Sigmoid colon (tissue), 6 donors: ENCODE measurements at regions not wholly inside any gene's neighbourhood (a gene's known extent, or its start where the extent isn't known, plus 50 kb on each side); places are given as distances from the start of the nearest gene placed in this dataset.
A peak's percentile ranks its signal among the peaks of the same experiment; 100 is the strongest.

ENCODE experiments used
- DNase-seq: peaks from one replicate; pipeline ENCODE4 v3.0.0-alpha.2; 2019
- H3K27ac ChIP-seq, 4 donors: fragments of 200-600 bp; sonication (generic); one replicate each; pipeline ENCODE4 v1.5.1; 2016 to 2019; ENCODE audit warnings: mild to moderate bottlenecking in 1 of 4
- H3K27me3 ChIP-seq, 3 donors: fragments of 200-600 bp; sonication (generic); one replicate each; pipeline ENCODE4 v1.5.1; 2019; ENCODE audit warnings: mild to moderate bottlenecking in 1 of 3
- H3K36me3 ChIP-seq, 4 donors: fragments of 200-600 bp; sonication (generic); one replicate each; pipeline ENCODE4 v1.5.1; 2016 to 2019
- H3K4me1 ChIP-seq, 4 donors: fragments of 200-600 bp; sonication (generic); one replicate each; pipeline ENCODE4 v1.5.1; 2017 to 2019
- H3K4me3 ChIP-seq, 4 donors: fragments of 200-600 bp; sonication (generic); one replicate each; pipeline ENCODE4 v1.5.1; 2017 to 2019; ENCODE audit warnings: mild to moderate bottlenecking in 2 of 4, moderate library complexity in 1 of 4
- H3K9me3 ChIP-seq, 4 donors: fragments of 200-600 bp in 3 of 4; sonication (generic) in 3 of 4; one replicate each; pipeline versions ENCODE4 v1.5.1 to v1.6.1; 2013 to 2019
- CTCF ChIP-seq, 4 experiments: fragments of 450-650 bp in 3 of 4; fragments of 200-600 bp in 1 of 4; IDR thresholded peaks; one replicate each; pipeline ENCODE4 v1.5.1; 2016 to 2019; ENCODE audit warnings: antibody characterized with exemption in 4 of 4, mild to moderate bottlenecking in 3 of 4, moderate library complexity in 2 of 4
- EP300 ChIP-seq, 4 donors: sonication (generic); formaldehyde crosslinking; IDR thresholded peaks; one replicate each; pipeline ENCODE4 v1.6.1; 2017; ENCODE audit warnings: antibody characterized with exemption in 4 of 4
- POLR2A ChIP-seq, 2 donors: fragments of 450-650 bp; IDR thresholded peaks; one replicate each; pipeline ENCODE4 v1.6.1; 2016; ENCODE audit warnings: antibody characterized with exemption in 2 of 2, mild to moderate bottlenecking in 2 of 2, moderate library complexity in 2 of 2
- POLR2AphosphoS5 ChIP-seq, 4 donors: sonication (generic); formaldehyde crosslinking; IDR thresholded peaks; one replicate each; pipeline ENCODE4 v1.6.1; 2017; ENCODE audit warnings: antibody characterized with exemption in 4 of 4
- WGBS, 2 donors: extraction: QIAGEN DNeasy Blood & Tissue Kit; methylation state at CpG; one replicate each; pipeline ENCODE4 v1.1.7; 2013; 5-methylcytosine and 5-hydroxymethylcytosine counted together
- intact Hi-C: fragments of 100-400 bp; cut with DNase I; formaldehyde crosslinking; loops from one replicate; pipeline ENCODE4 v1.15.1; 2023
- donor health status: healthy with polysubstance abuse.
- donor health status: healthy.

- no peaks in the 10 kb centered on the region for H3K36me3 ChIP-seq
- intact Hi-C loops = no loop called here
- H3K9me3 ChIP-seq = peaks cover 0 to 10% (median 0%) of the 10 kb centered on the region in 4 donors
- 93 to 96% methylated on average over 4 of the region's 4 CpGs for WGBS, 2 donors
- H3K4me1 ChIP-seq = peaks cover 0 to 3% (median 0%) of the 10 kb centered on the region in 4 donors
- H3K27me3 ChIP-seq = no peaks in the 10 kb centered on the region
- DNase-seq = no peak
- no peak overlapping the region for H3K4me3 ChIP-seq
- TF ChIP-seq CTCF (IDR thresholded peaks at IDR 0.05) = no peak
- TF ChIP-seq EP300 (IDR thresholded peaks at IDR 0.05) = no peak
- no peak for TF ChIP-seq POLR2A (IDR thresholded peaks at IDR 0.05)
- no peak for TF ChIP-seq POLR2AphosphoS5 (IDR thresholded peaks at IDR 0.05)
- H3K27ac ChIP-seq = no peak overlapping the region
These were observed 107.5 kb downstream of the EOMES start for GRCh38 chr3:27614592-27614991.

DNA sequence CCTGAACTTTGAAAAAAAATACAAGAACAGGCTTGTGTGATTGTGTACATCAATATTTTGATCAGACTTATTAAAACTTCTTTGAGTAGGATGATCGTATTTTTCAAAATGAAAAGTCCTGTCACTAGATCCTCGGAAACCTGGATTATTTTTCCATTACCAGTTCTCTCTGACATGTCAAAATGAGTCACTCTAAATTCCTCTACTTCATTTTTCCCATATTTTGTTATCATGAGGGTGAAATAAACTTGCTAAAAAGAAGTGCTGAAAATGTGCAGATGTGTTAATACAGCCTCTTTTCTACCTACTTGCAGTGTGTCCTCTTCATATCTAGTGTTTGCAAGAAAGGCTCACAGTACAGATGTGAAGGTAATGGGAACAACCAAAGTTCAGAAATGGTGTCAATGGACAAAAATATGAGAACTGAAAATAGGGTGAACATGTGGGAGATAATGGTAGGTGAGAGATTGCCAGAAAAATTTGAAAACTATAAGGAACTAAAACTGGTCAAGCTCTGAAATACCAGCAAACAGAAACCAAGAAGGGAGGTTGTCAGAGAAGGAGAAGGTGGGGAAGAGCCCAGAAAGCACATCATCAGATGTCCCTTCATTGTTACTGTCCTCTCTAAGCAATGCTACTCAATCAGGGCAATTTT, 108.2 kb downstream of the EOMES start:
- no peak for DNase-seq
- intact Hi-C loops = no loop called here
- H3K27me3 ChIP-seq = no peaks in the 10 kb centered on the region
- peak overlapping the region in 1 of 4 donors; percentile 12 for H3K27ac ChIP-seq
- H3K36me3 ChIP-seq = no peaks in the 10 kb centered on the region
- TF ChIP-seq EP300 (IDR thresholded peaks at IDR 0.05) (no peak), POLR2A (IDR thresholded peaks at IDR 0.05) (no peak), POLR2AphosphoS5 (IDR thresholded peaks at IDR 0.05) (no peak), CTCF (IDR thresholded peaks at IDR 0.05) (no peak)
- peaks cover 0 to 3% (median 0%) of the 10 kb centered on the region in 4 donors for H3K4me1 ChIP-seq
- no peak overlapping the region for H3K4me3 ChIP-seq
- peaks cover 0 to 10% (median 0%) of the 10 kb centered on the region in 4 donors for H3K9me3 ChIP-seq
- 88 to 97% methylated on average over 2 of the region's 2 CpGs for WGBS, 2 donors

DNA sequence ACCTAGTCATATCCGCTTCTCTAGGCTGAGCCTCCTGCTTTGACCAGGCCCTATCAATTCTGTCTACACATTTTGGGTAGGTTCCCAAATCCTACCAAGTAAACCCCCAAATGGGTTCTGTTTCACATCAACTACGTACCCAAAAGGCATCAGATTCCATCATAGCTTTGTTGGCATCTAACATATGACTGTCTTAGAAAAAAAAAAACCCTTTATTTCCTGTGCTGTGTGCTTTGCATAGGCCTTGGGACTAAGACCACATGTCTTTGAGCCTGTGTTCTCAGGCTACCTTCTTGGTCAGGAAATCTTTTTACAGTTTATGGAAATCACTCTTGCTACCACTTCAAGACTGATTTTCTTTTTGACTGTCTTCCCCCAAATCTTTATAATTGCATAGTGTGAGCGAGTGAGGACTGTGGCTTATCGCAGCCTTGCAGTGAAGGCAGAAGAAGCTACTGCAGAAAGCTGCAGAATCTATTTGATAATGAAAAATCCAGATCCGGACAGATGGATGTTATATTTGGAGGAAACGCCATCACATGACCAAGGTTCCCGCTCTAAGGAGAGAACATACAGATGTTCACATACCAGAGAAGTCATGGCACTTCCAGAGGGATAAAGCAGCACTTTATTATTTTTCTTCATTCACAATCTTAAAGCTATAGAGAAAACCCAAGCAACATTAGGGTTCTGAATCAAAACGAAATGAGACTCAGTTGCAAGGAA, 111.2 kb downstream of the EOMES start:
- H3K36me3 ChIP-seq = no peaks in the 10 kb centered on the region
- intact Hi-C loops = no loop called here
- H3K4me1 ChIP-seq = no peaks in the 10 kb centered on the region
- H3K27me3 ChIP-seq = no peaks in the 10 kb centered on the region
- no peak overlapping the region for H3K4me3 ChIP-seq
- peaks cover 0 to 10% (median 0%) of the 10 kb centered on the region in 4 donors for H3K9me3 ChIP-seq
- WGBS, 2 donors = 64 to 76% methylated on average over 8 of the region's 8 CpGs
- H3K27ac ChIP-seq = no peak overlapping the region
- TF ChIP-seq CTCF (IDR thresholded peaks at IDR 0.05) (no peak), EP300 (IDR thresholded peaks at IDR 0.05) (no peak), POLR2AphosphoS5 (IDR thresholded peaks at IDR 0.05) (no peak), POLR2A (IDR thresholded peaks at IDR 0.05) (no peak)
- no peak for DNase-seq

DNA sequence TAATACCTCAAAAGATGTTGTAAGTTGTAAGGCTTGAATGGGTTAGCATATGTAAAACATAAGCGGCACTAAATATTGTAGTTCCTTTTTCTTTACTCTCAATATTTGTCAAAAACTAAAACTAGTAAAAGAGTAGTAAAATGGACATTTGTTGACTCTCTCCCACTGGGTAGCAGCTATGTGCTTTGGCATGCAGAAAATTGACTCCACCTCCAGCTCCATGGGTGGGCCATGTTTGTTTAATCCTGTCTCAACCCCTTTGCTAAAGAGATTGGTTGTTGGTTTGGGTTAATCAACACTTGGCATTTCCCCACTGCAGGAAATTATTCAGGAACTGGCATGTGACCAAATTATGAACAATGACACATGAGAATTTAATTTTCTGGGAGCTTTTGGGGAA, 114.8 kb downstream of the EOMES start:
- H3K9me3 ChIP-seq = no peaks in the 10 kb centered on the region
- no peaks in the 10 kb centered on the region for H3K27me3 ChIP-seq
- TF ChIP-seq CTCF (IDR thresholded peaks at IDR 0.05) (no peak), POLR2A (IDR thresholded peaks at IDR 0.05) (no peak), EP300 (IDR thresholded peaks at IDR 0.05) (no peak), POLR2AphosphoS5 (IDR thresholded peaks at IDR 0.05) (no peak)
- no peak for DNase-seq
- no peaks in the 10 kb centered on the region for H3K4me1 ChIP-seq
- H3K4me3 ChIP-seq = no peak overlapping the region
- no peaks in the 10 kb centered on the region for H3K36me3 ChIP-seq
- no peak overlapping the region for H3K27ac ChIP-seq
- intact Hi-C loops = no loop called here
- WGBS, 2 donors = 62 to 72% methylated on average over 1 of the region's 1 CpG
